G401.6 (cell line): ENCODE measurements at regions not wholly inside any gene's neighbourhood (a gene's known extent, or its start where the extent isn't known, plus 50 kb on each side); places are given as distances from the start of the nearest gene placed in this dataset.
"Not testable (repeated sequence)": the region's sequence is repeated elsewhere in the genome, so short reads cannot be mapped to it uniquely, and the experiment has no call there.

Source experiments
- FAIRE-seq: peaks from 2 replicates; lab custom pipeline; 2012; peaks lifted over from hg19 to GRCh38; lab: Jason Lieb, UNC

GRCh38 chr2:194511070-194511469 lies 1146.0 kb upstream of the SLC39A10 start:
- FAIRE-seq: not testable (repeated sequence)

- FAIRE-seq: not testable (repeated sequence)
Measured at GRCh38 chr2:194504876-194505275, 1152.2 kb upstream of the SLC39A10 start.

- FAIRE-seq: no peak
Measured at GRCh38 chr2:194495046-194495445, 1162.0 kb upstream of the SLC39A10 start.

- FAIRE-seq: no peak
Measured at GRCh38 chr2:194494401-194494800, 1162.6 kb upstream of the SLC39A10 start.

GRCh38 chr2:194491409-194492115 lies 1165.5 kb upstream of the SLC39A10 start:
- FAIRE-seq: no peak

- FAIRE-seq: no peak
Measured at GRCh38 chr2:194486326-194486725, 1170.7 kb upstream of the SLC39A10 start.

- no peak for FAIRE-seq
Measured at GRCh38 chr2:194483041-194483440, 1174.0 kb upstream of the SLC39A10 start.

- no peak for FAIRE-seq
Measured at GRCh38 chr2:194465641-194466040, 1191.4 kb upstream of the SLC39A10 start.

- FAIRE-seq: no peak
Measured at GRCh38 chr2:194464964-194465638, 1191.9 kb upstream of the SLC39A10 start.

GRCh38 chr2:194462883-194463282 lies 1194.1 kb upstream of the SLC39A10 start:
- peak; percentile 100 for FAIRE-seq

- FAIRE-seq: no peak
Measured at GRCh38 chr2:194455358-194455757, 1201.7 kb upstream of the SLC39A10 start.

GRCh38 chr2:194452504-194452903 lies 1204.5 kb upstream of the SLC39A10 start:
- FAIRE-seq: no peak

- FAIRE-seq: no peak
Measured at GRCh38 chr2:194445226-194445625, 1211.8 kb upstream of the SLC39A10 start.

- no peak for FAIRE-seq
Measured at GRCh38 chr2:194443926-194444325, 1213.1 kb upstream of the SLC39A10 start.

GRCh38 chr2:194424683-194425209 lies 1232.3 kb upstream of the SLC39A10 start:
- no peak for FAIRE-seq

- FAIRE-seq: no peak
Measured at GRCh38 chr2:194411221-194411620, 1245.8 kb upstream of the SLC39A10 start.

GRCh38 chr2:194395818-194396217 lies 1261.2 kb upstream of the SLC39A10 start:
- FAIRE-seq: no peak

GRCh38 chr2:194385376-194385775 lies 1271.7 kb upstream of the SLC39A10 start:
- FAIRE-seq: no peak

GRCh38 chr2:194383401-194383800 lies 1273.6 kb upstream of the SLC39A10 start:
- FAIRE-seq: no peak

- FAIRE-seq: no peak
Measured at GRCh38 chr2:194382221-194382620, 1274.8 kb upstream of the SLC39A10 start.

- no peak for FAIRE-seq
Measured at GRCh38 chr2:194380011-194380410, 1277.0 kb upstream of the SLC39A10 start.

GRCh38 chr2:194367390-194367789 lies 1289.6 kb upstream of the SLC39A10 start:
- not testable (repeated sequence) for FAIRE-seq

GRCh38 chr2:194363878-194364277 lies 1293.1 kb upstream of the SLC39A10 start:
- FAIRE-seq: no peak

- FAIRE-seq: no peak
Measured at GRCh38 chr2:194363295-194363694, 1293.7 kb upstream of the SLC39A10 start.
